Effector CD4-positive, alpha-beta T cell (primary cell): ENCODE measurements at regions not wholly inside any gene's neighbourhood (a gene's known extent, or its start where the extent isn't known, plus 50 kb on each side); places are given as distances from the start of the nearest gene placed in this dataset.

Source experiments
- DNase-seq: peaks from one replicate; pipeline ENCODE4 v3.0.0-alpha.2; 2020

- DNase-seq = no peak
These were observed 95.0 kb upstream of the AKR1E2 start for GRCh38 chr10:4730998-4731397.

- no peak for DNase-seq
These were observed 99.9 kb upstream of the AKR1E2 start for GRCh38 chr10:4725917-4726606.

GRCh38 chr10:4723860-4724259, 102.1 kb upstream of the AKR1E2 start:
- DNase-seq = no peak

GRCh38 chr10:4721999-4722753, 103.8 kb upstream of the AKR1E2 start:
- DNase-seq = no peak

- no peak for DNase-seq
These were observed 105.5 kb upstream of the AKR1E2 start for GRCh38 chr10:4720463-4720862.

- no peak for DNase-seq
These were observed 106.3 kb upstream of the AKR1E2 start for GRCh38 chr10:4719671-4720070.

GRCh38 chr10:4719036-4719435, 107.0 kb upstream of the AKR1E2 start:
- no peak for DNase-seq

- no peak for DNase-seq
These were observed 107.5 kb upstream of the AKR1E2 start for GRCh38 chr10:4718544-4718943.

GRCh38 chr10:4717670-4718069, 108.3 kb upstream of the AKR1E2 start:
- no peak for DNase-seq

GRCh38 chr10:4710858-4711257, 115.1 kb upstream of the AKR1E2 start:
- no peak for DNase-seq

- no peak for DNase-seq
These were observed 117.8 kb upstream of the AKR1E2 start for GRCh38 chr10:4708123-4708759.

GRCh38 chr10:4707221-4707620, 118.8 kb upstream of the AKR1E2 start:
- DNase-seq = no peak

GRCh38 chr10:4704034-4704545, 121.9 kb upstream of the AKR1E2 start:
- no peak for DNase-seq

GRCh38 chr10:4701016-4701415, 125.0 kb upstream of the AKR1E2 start:
- DNase-seq = no peak

GRCh38 chr10:4699950-4700730, 125.9 kb upstream of the AKR1E2 start:
- DNase-seq = no peak

GRCh38 chr10:4698075-4698474, 127.9 kb upstream of the AKR1E2 start:
- DNase-seq = no peak

- no peak for DNase-seq
These were observed 129.8 kb upstream of the AKR1E2 start for GRCh38 chr10:4696186-4696585.

GRCh38 chr10:4693967-4694366, 132.0 kb upstream of the AKR1E2 start:
- DNase-seq = no peak

GRCh38 chr10:4692206-4692605, 133.8 kb upstream of the AKR1E2 start:
- DNase-seq = no peak

GRCh38 chr10:4691776-4692175, 134.2 kb upstream of the AKR1E2 start:
- DNase-seq = no peak

- DNase-seq = no peak
These were observed 134.7 kb upstream of the AKR1E2 start for GRCh38 chr10:4691301-4691700.

- no peak for DNase-seq
These were observed 137.4 kb upstream of the AKR1E2 start for GRCh38 chr10:4688601-4689000.

GRCh38 chr10:4688168-4688567, 137.8 kb upstream of the AKR1E2 start:
- DNase-seq = no peak
